ENCODE measurements at regions not wholly inside any gene's neighbourhood (a gene's known extent, or its start where the extent isn't known, plus 50 kb on each side); places are given as distances from the start of the nearest gene placed in this dataset.
"Not testable (repeated sequence)": the region's sequence is repeated elsewhere in the genome, so short reads cannot be mapped to it uniquely, and the experiment has no call there.

DNA sequence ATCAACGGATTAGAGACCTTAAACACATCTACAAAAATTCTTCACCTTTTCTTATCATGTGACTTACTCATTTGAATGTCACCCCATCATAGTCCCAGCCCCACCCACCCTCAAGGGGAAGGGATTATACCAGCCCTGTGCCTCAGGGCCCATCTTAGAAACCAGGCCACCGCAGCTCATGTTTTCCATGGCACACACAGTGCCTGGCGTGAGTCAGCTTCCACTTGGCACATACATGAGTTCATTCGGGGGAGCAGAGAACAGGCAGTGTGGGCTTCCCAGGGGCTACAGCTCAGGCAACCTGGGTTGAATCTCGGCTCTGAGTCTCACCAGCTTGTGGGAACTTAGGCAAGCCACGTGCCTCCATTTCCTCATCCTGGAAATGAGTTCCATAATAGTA is 310.6 kb downstream of the NPHP4 start:
- TF ChIP-seq, protein P1, sequence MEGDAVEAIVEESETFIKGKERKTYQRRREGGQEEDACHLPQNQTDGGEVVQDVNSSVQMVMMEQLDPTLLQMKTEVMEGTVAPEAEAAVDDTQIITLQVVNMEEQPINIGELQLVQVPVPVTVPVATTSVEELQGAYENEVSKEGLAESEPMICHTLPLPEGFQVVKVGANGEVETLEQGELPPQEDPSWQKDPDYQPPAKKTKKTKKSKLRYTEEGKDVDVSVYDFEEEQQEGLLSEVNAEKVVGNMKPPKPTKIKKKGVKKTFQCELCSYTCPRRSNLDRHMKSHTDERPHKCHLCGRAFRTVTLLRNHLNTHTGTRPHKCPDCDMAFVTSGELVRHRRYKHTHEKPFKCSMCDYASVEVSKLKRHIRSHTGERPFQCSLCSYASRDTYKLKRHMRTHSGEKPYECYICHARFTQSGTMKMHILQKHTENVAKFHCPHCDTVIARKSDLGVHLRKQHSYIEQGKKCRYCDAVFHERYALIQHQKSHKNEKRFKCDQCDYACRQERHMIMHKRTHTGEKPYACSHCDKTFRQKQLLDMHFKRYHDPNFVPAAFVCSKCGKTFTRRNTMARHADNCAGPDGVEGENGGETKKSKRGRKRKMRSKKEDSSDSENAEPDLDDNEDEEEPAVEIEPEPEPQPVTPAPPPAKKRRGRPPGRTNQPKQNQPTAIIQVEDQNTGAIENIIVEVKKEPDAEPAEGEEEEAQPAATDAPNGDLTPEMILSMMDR (IDR thresholded peaks at IDR 0.05; ENCODE audit: extremely low read depth, low read depth, low read length): no peak
- H3K4me1 ChIP-seq (ENCODE audit: insufficient read depth, low read length): no peaks in the 10 kb centered on the region
- H3K79me2 ChIP-seq (ENCODE audit: insufficient read depth, low read length): no peaks in the 10 kb centered on the region
- DNase-seq (ENCODE audit: insufficient read length, low spot score, missing footprints): no peak
- H3K36me3 ChIP-seq (ENCODE audit: insufficient read depth, low read length): no peaks in the 10 kb centered on the region
- peaks cover 2% of the 10 kb centered on the region for H3K9me3 ChIP-seq (ENCODE audit: low read depth, low read length)
- H3K27me3 ChIP-seq (ENCODE audit: insufficient read depth, low read length): no peaks in the 10 kb centered on the region
- no peak overlapping the region for H3K4me2 ChIP-seq (ENCODE audit: insufficient read depth, low read length)
- H4K20me1 ChIP-seq (ENCODE audit: insufficient read depth, low read length): no peaks in the 10 kb centered on the region
- no peak overlapping the region for H3K4me3 ChIP-seq (ENCODE audit: insufficient read depth, low read length)
- H3K27ac ChIP-seq (ENCODE audit: low read depth, low read length): no peak overlapping the region
- no peak overlapping the region for H2AFZ ChIP-seq (ENCODE audit: low read length)

- no peaks in the 10 kb centered on the region for H3K4me1 ChIP-seq (ENCODE audit: insufficient read depth, low read length)
- TF ChIP-seq, protein P1 (IDR thresholded peaks at IDR 0.05; ENCODE audit: extremely low read depth, low read depth, low read length): no peak
- no peaks in the 10 kb centered on the region for H3K79me2 ChIP-seq (ENCODE audit: insufficient read depth, low read length)
- no peaks in the 10 kb centered on the region for H3K27me3 ChIP-seq (ENCODE audit: insufficient read depth, low read length)
- H4K20me1 ChIP-seq (ENCODE audit: insufficient read depth, low read length): no peaks in the 10 kb centered on the region
- no peak overlapping the region for H3K4me3 ChIP-seq (ENCODE audit: insufficient read depth, low read length)
- no peaks in the 10 kb centered on the region for H3K36me3 ChIP-seq (ENCODE audit: insufficient read depth, low read length)
- H3K9me3 ChIP-seq (ENCODE audit: low read depth, low read length): peaks cover 2% of the 10 kb centered on the region
- no peak for DNase-seq (ENCODE audit: insufficient read length, low spot score, missing footprints)
- H3K4me2 ChIP-seq (ENCODE audit: insufficient read depth, low read length): no peak overlapping the region
- H2AFZ ChIP-seq (ENCODE audit: low read length): no peak overlapping the region
- H3K27ac ChIP-seq (ENCODE audit: low read depth, low read length): no peak overlapping the region
Observed at GRCh38 chr1:5680600-5680999, 311.6 kb downstream of the NPHP4 start.

- DNase-seq (ENCODE audit: insufficient read length, low spot score, missing footprints): no peak
Observed at GRCh38 chr1:5678759-5679158, 313.5 kb downstream of the NPHP4 start.

DNA sequence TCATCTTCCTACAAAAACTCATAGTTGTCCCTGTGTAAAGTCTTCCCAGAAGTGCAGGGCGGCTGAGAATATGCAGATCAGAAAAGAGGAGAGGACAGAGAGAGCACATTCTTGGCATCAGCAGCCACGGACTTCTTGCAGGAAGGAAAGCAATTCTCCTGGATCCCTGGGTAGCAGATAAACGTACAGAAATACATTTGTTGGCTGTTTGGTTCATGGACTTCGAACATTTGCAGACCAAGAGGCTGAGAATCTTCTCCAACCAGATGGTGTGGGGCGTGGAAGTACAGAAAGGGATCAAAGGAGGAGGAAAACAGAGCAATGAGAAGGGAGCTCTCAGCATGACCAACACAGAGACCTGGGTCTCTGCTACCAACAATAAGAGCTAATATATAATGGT is 319.9 kb downstream of the NPHP4 start:
- H3K4me3 ChIP-seq (ENCODE audit: insufficient read depth, low read length); H4K20me1 ChIP-seq (ENCODE audit: insufficient read depth, low read length); H3K9me3 ChIP-seq (ENCODE audit: low read depth, low read length); H3K4me1 ChIP-seq (ENCODE audit: insufficient read depth, low read length); H3K36me3 ChIP-seq (ENCODE audit: insufficient read depth, low read length); H3K27ac ChIP-seq (ENCODE audit: low read depth, low read length); DNase-seq (ENCODE audit: insufficient read length, low spot score, missing footprints); H2AFZ ChIP-seq (ENCODE audit: low read length); H3K27me3 ChIP-seq (ENCODE audit: insufficient read depth, low read length); H3K4me2 ChIP-seq (ENCODE audit: insufficient read depth, low read length); H3K79me2 ChIP-seq (ENCODE audit: insufficient read depth, low read length): not testable (repeated sequence)

More at GRCh38 chr1:5678759-5679158, 313.5 kb downstream of the NPHP4 start:
- Histone ChIP-seq H3K27me3 (ENCODE audit: insufficient read depth, low read length) (no peaks in the 10 kb centered on the region), H3K4me2 (ENCODE audit: insufficient read depth, low read length) (no peak overlapping the region), H3K79me2 (ENCODE audit: insufficient read depth, low read length) (no peaks in the 10 kb centered on the region), H3K27ac (ENCODE audit: low read depth, low read length) (no peak overlapping the region), H3K4me3 (ENCODE audit: insufficient read depth, low read length) (no peak overlapping the region), H2AFZ (ENCODE audit: low read length) (no peak overlapping the region), H3K36me3 (ENCODE audit: insufficient read depth, low read length) (no peaks in the 10 kb centered on the region), H3K4me1 (ENCODE audit: insufficient read depth, low read length) (no peaks in the 10 kb centered on the region), H3K9me3 (ENCODE audit: low read depth, low read length) (peaks cover 2% of the 10 kb centered on the region), H4K20me1 (ENCODE audit: insufficient read depth, low read length) (no peaks in the 10 kb centered on the region)
- TF ChIP-seq, protein P1 (IDR thresholded peaks at IDR 0.05; ENCODE audit: extremely low read depth, low read depth, low read length): no peak
